Endothelial cell of umbilical vein (primary cell): ENCODE measurements at regions not wholly inside any gene's neighbourhood (a gene's known extent, or its start where the extent isn't known, plus 50 kb on each side); places are given as distances from the start of the nearest gene placed in this dataset.

ENCODE experiments used
- FOS ChIP-seq: IDR thresholded peaks from 2 replicates; pipeline ENCODE4 v1.6.1; 2011; ENCODE audit warnings: mild to moderate bottlenecking, low read length, moderate library complexity, borderline replicate concordance; ENCODE audit not compliant: insufficient read depth
- POLR2A ChIP-seq: IDR thresholded peaks from 2 replicates; pipeline ENCODE4 v1.6.1; 2012; ENCODE audit warnings: low read depth, mild to moderate bottlenecking, control low read depth, low read length
- POLR2AphosphoS5 ChIP-seq: IDR thresholded peaks from 2 replicates; pipeline ENCODE4 v1.6.1; 2012; ENCODE audit warnings: low read depth, mild to moderate bottlenecking, control low read depth, low read length, moderate library complexity; ENCODE audit not compliant: insufficient read depth
- TF ChIP-seq, protein P1 (sequence below), 2 donors: IDR thresholded peaks; 1 replicate in 1 of 2; 2 replicates in 1 of 2; pipeline ENCODE4 v1.5.1; 2011; ENCODE audit warnings: low read length in 2 of 2, mild to moderate bottlenecking in 2 of 2, moderate library complexity in 2 of 2, control low read depth in 1 of 2, inconsistent platforms in 1 of 2, low read depth in 1 of 2; ENCODE audit not compliant: insufficient read depth in 1 of 2; ENCODE audit errors: extremely low read depth in 1 of 2

DNA sequence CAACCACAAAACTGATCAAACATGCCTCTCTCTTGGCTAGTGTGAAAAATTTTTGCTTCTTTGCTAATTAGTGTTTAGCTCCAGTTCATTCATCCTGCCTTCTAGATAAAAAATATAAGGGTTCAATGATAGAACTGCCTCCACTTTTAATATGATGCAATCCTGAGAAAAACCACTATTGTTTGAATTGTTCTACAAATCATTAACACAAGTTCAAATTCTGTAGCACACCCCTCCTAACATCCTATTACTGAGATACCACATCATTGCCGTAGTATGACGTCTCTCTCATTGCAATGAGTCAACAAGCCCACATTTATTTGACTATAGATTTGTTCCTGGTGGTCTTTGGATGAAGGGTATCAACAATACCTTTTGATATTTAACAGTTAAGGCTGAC is 365.8 kb upstream of the OPRM1 start:
- TF ChIP-seq, protein P1, sequence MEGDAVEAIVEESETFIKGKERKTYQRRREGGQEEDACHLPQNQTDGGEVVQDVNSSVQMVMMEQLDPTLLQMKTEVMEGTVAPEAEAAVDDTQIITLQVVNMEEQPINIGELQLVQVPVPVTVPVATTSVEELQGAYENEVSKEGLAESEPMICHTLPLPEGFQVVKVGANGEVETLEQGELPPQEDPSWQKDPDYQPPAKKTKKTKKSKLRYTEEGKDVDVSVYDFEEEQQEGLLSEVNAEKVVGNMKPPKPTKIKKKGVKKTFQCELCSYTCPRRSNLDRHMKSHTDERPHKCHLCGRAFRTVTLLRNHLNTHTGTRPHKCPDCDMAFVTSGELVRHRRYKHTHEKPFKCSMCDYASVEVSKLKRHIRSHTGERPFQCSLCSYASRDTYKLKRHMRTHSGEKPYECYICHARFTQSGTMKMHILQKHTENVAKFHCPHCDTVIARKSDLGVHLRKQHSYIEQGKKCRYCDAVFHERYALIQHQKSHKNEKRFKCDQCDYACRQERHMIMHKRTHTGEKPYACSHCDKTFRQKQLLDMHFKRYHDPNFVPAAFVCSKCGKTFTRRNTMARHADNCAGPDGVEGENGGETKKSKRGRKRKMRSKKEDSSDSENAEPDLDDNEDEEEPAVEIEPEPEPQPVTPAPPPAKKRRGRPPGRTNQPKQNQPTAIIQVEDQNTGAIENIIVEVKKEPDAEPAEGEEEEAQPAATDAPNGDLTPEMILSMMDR (IDR thresholded peaks at IDR 0.05; ENCODE audit: extremely low read depth in 1 of 2, insufficient read depth in 1 of 2, low read depth in 1 of 2, low read length in 2 of 2), result no peak
- TF ChIP-seq POLR2A (no peak), POLR2AphosphoS5 (no peak), FOS (no peak)
